Activated naive CD8-positive, alpha-beta T cell treated with anti-CD3 and anti-CD28 coated beads, Interleukin-2, amount 50 U/mL, for 24 hours (primary cell): ENCODE measurements at regions not wholly inside any gene's neighbourhood (a gene's known extent, or its start where the extent isn't known, plus 50 kb on each side); places are given as distances from the start of the nearest gene placed in this dataset.

Source experiments
- ATAC-seq: fragments of 150-1000 bp; cut with Tn5 transposase; one replicate; pipeline ENCODE4 v1.10.0; 2021
- DNase-seq: peaks from one replicate; pipeline ENCODE4 v3.0.0; 2021
- H3K27ac Mint-ChIP-seq: one replicate; pipeline ENCODE4 v1.8.0; 2021; ENCODE audit warnings: mild to moderate bottlenecking, mixed read lengths
- H3K27me3 Mint-ChIP-seq: one replicate; pipeline ENCODE4 v1.8.0; 2021; ENCODE audit warnings: mixed read lengths
- H3K36me3 Mint-ChIP-seq: one replicate; pipeline ENCODE4 v1.8.0; 2021; ENCODE audit warnings: low read depth, mixed read lengths
- H3K4me1 Mint-ChIP-seq: one replicate; pipeline ENCODE4 v1.8.0; 2021; ENCODE audit warnings: mixed read lengths
- H3K4me3 Mint-ChIP-seq: one replicate; pipeline ENCODE4 v1.8.0; 2021; ENCODE audit warnings: mild to moderate bottlenecking, moderate library complexity, mixed read lengths
- H3K9me3 Mint-ChIP-seq: one replicate; pipeline ENCODE4 v1.8.0; 2021; ENCODE audit warnings: mixed read lengths

DNA sequence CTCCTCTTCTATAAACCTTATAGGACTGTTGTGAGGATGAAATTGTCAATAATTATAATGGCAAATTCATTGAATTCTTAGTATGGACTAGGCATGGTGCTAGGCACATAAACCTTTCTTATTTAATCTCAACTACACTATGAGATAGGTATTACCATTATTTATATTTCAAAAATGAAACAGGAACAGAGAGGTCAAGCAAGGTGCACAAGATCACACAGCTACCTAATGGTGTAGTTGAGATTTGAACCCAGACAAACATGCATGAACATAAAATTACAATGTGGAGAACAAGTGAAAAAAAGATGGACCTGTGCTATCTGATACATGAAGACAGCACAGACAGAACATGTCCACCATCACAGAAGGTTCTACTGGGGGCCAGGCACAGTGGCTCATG is 156.7 kb downstream of the AXIN2 start:
- H3K9me3 Mint-ChIP-seq: no peaks in the 10 kb centered on the region
- H3K4me3 Mint-ChIP-seq: no peak overlapping the region
- ATAC-seq: no peak
- no peak for DNase-seq
- H3K27me3 Mint-ChIP-seq: peaks cover 15% of the 10 kb centered on the region
- no peaks in the 10 kb centered on the region for H3K4me1 Mint-ChIP-seq
- no peak overlapping the region for H3K27ac Mint-ChIP-seq
- H3K36me3 Mint-ChIP-seq: no peaks in the 10 kb centered on the region

DNA sequence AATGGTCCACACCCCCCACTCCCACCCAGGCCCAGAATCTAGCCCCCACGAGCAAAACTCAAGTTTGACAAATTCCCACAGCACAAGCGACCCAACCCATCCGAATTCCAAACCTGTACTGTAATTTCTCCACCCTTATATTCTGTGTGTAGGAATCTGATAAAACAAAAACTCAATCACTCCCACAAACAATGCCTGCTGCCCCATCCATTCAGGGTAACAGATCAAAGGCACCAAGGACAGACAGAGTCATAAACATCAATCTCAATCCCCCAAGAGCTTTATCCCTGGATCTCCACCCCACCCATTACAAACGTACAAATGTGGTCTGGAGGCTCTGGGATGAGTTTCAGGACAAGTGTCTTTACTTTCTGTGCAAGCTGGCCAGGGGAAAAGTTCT is 157.8 kb downstream of the AXIN2 start:
- no peaks in the 10 kb centered on the region for H3K36me3 Mint-ChIP-seq
- no peaks in the 10 kb centered on the region for H3K9me3 Mint-ChIP-seq
- no peaks in the 10 kb centered on the region for H3K4me1 Mint-ChIP-seq
- H3K27me3 Mint-ChIP-seq: peaks cover 15% of the 10 kb centered on the region
- H3K27ac Mint-ChIP-seq: no peak overlapping the region
- DNase-seq: no peak
- H3K4me3 Mint-ChIP-seq: no peak overlapping the region
- no peak for ATAC-seq

DNA sequence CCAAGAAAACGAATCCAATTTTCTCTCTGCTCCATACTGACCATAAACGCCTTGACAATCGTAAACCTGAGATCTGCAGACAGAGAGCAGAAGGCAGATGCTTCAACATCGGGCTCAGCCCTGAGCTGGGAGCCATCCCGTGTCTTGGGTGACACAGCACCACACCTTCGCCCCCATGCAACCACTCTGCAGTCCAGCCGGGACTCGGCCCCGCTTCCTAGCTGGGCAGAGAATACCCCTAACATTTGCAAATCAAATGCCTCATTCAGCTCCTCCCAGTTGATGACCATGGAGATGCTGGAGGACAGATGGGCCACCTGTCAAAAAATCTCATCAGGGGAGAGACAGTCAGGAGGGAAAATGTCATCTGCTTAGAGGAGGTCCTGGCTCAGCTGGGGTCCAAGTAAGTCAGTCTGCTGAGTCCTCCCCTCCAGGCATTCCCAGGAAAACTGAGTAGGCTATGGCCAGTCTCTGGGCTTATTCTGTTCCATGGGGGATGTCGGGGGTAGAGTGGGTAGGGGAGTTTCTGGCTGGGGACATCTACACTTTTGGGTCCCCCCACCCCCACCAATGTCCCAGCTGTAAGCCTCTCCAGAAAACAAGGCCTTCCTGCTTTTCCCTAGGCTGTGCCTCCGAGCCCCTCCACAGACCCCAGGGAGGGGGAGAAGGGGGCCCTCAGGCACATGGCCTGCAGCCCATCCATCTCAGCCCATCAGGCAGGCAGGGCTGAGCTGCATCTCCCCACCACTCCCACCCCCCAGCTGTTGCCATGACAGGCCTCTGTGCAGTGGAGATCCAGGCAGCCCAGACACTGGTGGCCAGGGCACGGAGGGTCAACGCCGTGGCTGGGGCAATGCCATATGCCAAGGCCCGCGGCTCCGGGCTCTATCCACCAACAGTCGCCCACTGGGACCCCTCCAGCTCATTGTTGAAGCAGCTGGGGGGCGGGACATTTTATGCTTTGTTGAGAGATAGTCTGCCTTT is 158.6 kb downstream of the AXIN2 start:
- Mint-ChIP-seq H3K36me3 (no peaks in the 10 kb centered on the region), H3K27me3 (peaks cover 15% of the 10 kb centered on the region), H3K27ac (no peak overlapping the region), H3K4me1 (no peaks in the 10 kb centered on the region), H3K9me3 (no peaks in the 10 kb centered on the region), H3K4me3 (no peak overlapping the region)
- no peak for ATAC-seq
- DNase-seq: no peak

DNA sequence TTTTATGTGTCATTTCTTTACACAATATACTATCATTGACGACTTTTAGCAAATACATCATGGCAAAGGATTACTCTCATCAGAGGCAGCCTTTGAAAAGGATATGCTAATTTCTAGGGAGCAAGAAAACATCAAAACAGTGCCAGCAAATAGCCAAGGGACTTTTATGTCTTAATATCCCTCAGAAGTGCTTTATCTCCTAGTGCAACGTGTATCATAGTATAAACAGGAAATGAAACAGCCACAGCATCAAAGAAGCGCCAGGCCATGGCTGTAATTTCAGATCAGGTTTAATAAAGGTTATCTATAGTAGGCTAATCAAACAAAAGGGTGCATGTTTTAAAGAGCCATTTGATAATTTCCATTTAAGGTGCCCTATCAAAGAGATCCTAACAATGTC is 159.9 kb downstream of the AXIN2 start:
- peaks cover 15% of the 10 kb centered on the region for H3K27me3 Mint-ChIP-seq
- no peak overlapping the region for H3K27ac Mint-ChIP-seq
- H3K4me3 Mint-ChIP-seq: no peak overlapping the region
- no peaks in the 10 kb centered on the region for H3K9me3 Mint-ChIP-seq
- ATAC-seq: no peak
- no peak for DNase-seq
- no peaks in the 10 kb centered on the region for H3K36me3 Mint-ChIP-seq
- no peaks in the 10 kb centered on the region for H3K4me1 Mint-ChIP-seq

DNA sequence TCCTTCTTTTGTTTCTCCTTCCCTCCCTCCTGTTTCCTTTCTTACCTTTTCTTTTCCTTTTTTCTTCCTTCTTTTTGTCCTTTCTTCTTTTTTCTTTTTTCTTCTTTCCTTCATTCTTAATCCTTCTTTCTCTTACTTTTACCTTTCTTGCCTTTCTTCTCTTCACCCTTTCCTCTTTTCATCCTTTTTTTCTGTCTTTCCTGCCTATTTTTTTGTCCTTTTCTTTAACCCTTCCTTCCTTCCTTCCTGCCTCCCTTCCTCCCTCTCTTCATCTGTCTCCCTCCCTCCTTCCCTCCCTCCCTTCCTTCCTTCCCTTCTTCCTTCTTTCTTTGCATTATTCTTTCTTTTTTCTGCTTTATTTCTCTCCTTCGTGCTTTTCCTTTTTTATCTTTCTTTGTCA is 160.7 kb downstream of the AXIN2 start:
- Mint-ChIP-seq H3K36me3 (no peaks in the 10 kb centered on the region), H3K27me3 (peaks cover 15% of the 10 kb centered on the region), H3K4me3 (no peak overlapping the region), H3K9me3 (no peaks in the 10 kb centered on the region), H3K4me1 (no peaks in the 10 kb centered on the region), H3K27ac (no peak overlapping the region)
- ATAC-seq: no peak
- DNase-seq: no peak

DNA sequence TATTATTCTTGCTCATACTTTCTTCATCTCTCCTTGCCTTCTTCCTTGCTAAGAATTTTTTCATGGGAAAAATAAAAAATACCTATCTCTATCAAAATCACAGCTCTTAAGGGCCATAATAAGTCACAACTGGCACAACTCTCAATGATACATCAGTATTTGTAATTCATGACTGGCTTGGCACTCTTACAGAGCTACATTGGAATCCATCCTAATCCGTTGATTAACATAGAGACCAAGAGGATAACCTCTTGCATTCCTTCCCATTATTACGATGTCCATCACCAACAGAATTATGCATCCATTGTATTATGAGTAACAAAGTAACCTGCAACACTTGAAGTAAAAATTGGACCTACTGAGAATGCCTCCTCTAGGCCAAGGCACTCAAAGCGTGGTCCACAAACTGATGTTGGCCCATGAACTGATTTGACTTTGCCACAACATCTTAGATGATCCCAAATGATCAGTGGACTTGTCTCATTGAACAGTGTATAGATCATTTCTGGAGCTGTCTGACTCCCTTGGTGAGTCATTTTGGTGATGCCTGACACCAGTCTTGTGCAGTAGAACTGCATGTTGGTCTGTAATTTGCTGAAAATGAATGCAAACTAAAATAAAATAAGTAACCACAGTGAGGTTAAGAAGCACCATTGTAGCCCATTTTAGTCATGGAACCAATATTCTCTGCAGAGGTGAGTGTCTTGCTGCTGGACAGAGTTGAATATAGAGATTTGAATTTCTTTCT is 163.2 kb downstream of the AXIN2 start:
- H3K4me3 Mint-ChIP-seq: no peak overlapping the region
- H3K4me1 Mint-ChIP-seq: peaks cover 13% of the 10 kb centered on the region
- H3K9me3 Mint-ChIP-seq: no peaks in the 10 kb centered on the region
- ATAC-seq (no peak), DNase-seq (no peak)
- H3K27ac Mint-ChIP-seq: no peak overlapping the region
- no peaks in the 10 kb centered on the region for H3K36me3 Mint-ChIP-seq
- peaks cover 10% of the 10 kb centered on the region for H3K27me3 Mint-ChIP-seq

DNA sequence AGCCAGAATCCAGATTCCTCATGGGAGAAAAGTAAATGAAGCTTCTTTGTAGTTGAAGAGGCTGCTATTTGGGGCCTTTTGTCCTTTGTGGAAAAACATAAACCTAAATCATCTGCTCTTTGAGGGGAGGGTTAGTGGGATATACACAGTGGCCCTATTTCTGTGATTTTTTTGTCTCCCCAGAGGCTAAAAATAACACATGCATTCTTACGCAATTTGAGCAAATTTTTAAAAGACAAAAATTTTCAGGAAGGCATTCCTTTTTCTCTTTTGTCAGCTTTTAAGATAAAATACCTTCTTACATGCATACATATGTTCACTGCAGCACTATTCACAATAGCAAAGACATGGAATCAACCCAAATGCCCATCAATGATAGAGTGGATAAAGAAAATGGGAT is 165.5 kb downstream of the AXIN2 start:
- no peak for DNase-seq
- H3K9me3 Mint-ChIP-seq: no peaks in the 10 kb centered on the region
- no peak overlapping the region for H3K4me3 Mint-ChIP-seq
- H3K36me3 Mint-ChIP-seq: no peaks in the 10 kb centered on the region
- H3K27me3 Mint-ChIP-seq: peaks cover 6% of the 10 kb centered on the region
- no peak for ATAC-seq
- peaks cover 15% of the 10 kb centered on the region for H3K4me1 Mint-ChIP-seq
- no peak overlapping the region for H3K27ac Mint-ChIP-seq

DNA sequence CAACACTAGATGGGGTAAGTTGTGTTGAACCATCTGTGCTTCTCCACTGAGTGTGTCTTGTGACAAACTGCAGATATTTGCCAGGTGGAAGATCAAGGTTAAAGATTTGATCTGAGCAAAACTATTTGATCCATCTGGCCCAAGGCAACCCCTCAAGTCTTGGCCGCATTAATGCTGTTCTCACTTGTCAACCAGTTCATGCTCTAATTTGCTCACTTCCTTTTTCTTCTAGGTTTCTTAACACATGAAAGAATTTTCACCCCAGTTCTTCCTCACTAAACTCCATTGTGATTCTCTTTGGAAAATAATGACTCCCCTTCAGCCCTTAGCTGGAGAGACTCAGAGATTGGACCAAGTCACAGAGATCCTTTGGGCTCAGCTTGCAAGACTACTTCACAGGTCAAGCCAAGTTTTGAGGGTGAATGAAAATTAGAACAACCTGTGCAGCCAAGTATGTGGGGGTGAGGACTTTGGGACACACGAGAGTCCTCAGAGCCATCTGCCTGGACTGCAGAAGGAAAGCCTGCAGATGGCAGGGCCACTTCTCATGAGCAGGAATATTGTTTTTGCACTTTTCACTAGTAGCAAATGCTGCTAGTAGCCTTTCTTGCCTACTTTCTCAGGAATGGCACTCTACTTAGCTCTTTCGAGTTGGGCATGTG is 166.5 kb downstream of the AXIN2 start:
- Mint-ChIP-seq H3K27me3 (no peaks in the 10 kb centered on the region), H3K4me3 (no peak overlapping the region), H3K4me1 (peaks cover 15% of the 10 kb centered on the region), H3K27ac (no peak overlapping the region), H3K36me3 (no peaks in the 10 kb centered on the region), H3K9me3 (no peaks in the 10 kb centered on the region)
- no peak for DNase-seq
- ATAC-seq: no peak

DNA sequence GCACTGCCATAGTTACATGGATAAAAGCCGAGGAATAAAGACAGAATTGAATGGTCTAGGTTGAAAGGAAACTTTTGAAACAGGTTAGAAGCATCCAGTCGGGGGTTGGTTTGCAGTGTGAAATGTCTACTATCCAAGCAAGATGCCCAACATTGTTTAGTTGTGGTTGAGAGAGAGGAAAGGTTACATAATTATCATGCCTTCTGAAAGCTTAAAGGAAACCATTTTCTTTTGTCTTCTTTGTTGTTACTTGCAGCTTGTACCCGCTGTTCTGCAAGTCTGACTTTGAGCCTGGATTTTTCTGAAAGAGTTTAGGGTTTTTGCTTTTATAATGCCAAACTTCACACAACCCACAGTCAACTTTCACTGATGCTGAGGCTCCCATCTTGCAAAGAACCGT is 167.9 kb downstream of the AXIN2 start:
- DNase-seq (no peak), ATAC-seq (no peak)
- Mint-ChIP-seq H3K27ac (no peak overlapping the region), H3K36me3 (no peaks in the 10 kb centered on the region), H3K9me3 (no peaks in the 10 kb centered on the region), H3K4me1 (peaks cover 16% of the 10 kb centered on the region), H3K27me3 (no peaks in the 10 kb centered on the region), H3K4me3 (no peak overlapping the region)

DNA sequence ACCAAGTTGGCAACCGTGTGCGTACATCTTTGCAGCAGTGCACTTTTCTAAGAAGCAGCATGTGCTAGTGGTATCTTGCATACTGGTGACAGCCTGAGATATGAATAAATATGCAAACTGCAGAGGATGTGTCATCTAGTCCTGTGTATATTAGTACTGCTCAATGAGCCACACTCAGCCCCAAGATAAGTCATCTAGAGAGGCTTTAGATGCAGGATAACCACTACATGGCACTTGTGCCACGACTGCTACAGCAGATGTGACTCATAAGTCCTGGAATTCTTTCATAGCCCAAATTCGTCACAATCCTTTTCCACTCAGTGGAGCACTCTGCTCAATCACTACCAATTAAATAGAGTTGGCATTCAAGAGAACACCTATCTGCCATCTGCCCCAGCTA is 171.5 kb downstream of the AXIN2 start:
- no peak overlapping the region for H3K4me3 Mint-ChIP-seq
- H3K36me3 Mint-ChIP-seq: no peaks in the 10 kb centered on the region
- no peaks in the 10 kb centered on the region for H3K27me3 Mint-ChIP-seq
- peaks cover 16% of the 10 kb centered on the region for H3K4me1 Mint-ChIP-seq
- H3K9me3 Mint-ChIP-seq: no peaks in the 10 kb centered on the region
- DNase-seq (no peak), ATAC-seq (peak; percentile 72)
- H3K27ac Mint-ChIP-seq: no peak overlapping the region

DNA sequence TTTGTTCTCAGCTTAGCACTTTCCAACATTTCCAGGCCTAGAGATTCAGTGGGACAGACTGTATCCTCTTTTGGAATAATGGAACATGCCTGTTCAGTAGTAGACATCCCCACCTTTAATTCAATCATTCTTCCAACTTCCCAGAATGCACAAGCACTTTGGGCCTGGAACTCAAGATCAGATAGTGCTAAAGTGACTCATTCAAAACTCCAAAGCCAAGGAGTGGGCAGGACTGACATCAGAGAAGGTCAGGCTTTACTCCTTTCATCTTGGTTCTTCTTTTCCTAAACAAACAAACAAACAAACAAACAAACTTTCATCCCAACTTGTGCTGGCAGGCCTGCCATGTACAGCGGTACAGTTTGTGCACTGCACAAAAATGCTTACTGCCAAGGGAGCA is 172.0 kb downstream of the AXIN2 start:
- no peaks in the 10 kb centered on the region for H3K27me3 Mint-ChIP-seq
- H3K4me3 Mint-ChIP-seq: no peak overlapping the region
- no peaks in the 10 kb centered on the region for H3K36me3 Mint-ChIP-seq
- ATAC-seq (no peak), DNase-seq (no peak)
- H3K9me3 Mint-ChIP-seq: no peaks in the 10 kb centered on the region
- peaks cover 12% of the 10 kb centered on the region for H3K4me1 Mint-ChIP-seq
- H3K27ac Mint-ChIP-seq: no peak overlapping the region

DNA sequence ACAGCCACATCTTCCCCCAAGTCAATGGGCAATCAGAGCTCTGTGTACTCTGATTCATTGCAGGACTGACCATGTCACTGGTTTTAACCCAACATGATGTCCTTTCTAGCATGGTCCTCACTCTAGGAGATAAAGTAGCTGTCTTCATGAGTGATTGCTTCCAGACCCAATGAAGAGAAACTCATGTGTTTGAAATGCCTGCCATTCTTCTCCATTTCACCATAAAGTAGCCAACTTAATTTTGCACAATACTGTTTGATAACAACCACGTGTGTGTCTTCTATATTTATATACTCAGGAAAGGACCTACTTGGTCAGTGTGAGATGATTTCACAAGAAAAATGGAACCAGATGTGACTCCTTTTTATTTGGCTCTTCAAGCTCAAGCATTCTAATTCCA is 172.5 kb downstream of the AXIN2 start:
- Mint-ChIP-seq H3K9me3 (no peaks in the 10 kb centered on the region), H3K36me3 (no peaks in the 10 kb centered on the region), H3K27ac (no peak overlapping the region), H3K4me1 (peaks cover 10% of the 10 kb centered on the region), H3K27me3 (no peaks in the 10 kb centered on the region), H3K4me3 (no peak overlapping the region)
- ATAC-seq: no peak
- no peak for DNase-seq

DNA sequence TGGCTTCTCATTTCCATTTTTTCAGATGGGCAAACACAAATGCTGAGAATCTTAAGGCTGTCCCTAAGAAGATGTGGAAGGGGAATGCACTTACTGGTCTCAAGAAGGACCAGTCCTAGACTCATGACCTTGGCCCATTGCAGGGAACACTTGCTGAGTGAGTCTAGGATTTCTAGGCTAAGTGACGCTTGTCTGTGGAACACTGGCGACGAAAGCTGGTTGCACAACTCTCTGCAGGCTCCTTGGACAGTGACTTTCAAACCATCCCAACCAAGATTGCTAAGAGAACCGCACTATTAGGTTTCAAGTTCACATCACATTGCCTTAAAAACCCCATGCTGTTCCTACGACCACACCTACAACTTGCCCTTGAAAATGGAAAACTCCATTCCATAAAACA is 174.1 kb downstream of the AXIN2 start:
- no peaks in the 10 kb centered on the region for H3K27me3 Mint-ChIP-seq
- H3K36me3 Mint-ChIP-seq: no peaks in the 10 kb centered on the region
- no peak for ATAC-seq
- no peak overlapping the region for H3K27ac Mint-ChIP-seq
- no peak for DNase-seq
- H3K9me3 Mint-ChIP-seq: no peaks in the 10 kb centered on the region
- no peak overlapping the region for H3K4me3 Mint-ChIP-seq
- peaks cover 1% of the 10 kb centered on the region for H3K4me1 Mint-ChIP-seq

DNA sequence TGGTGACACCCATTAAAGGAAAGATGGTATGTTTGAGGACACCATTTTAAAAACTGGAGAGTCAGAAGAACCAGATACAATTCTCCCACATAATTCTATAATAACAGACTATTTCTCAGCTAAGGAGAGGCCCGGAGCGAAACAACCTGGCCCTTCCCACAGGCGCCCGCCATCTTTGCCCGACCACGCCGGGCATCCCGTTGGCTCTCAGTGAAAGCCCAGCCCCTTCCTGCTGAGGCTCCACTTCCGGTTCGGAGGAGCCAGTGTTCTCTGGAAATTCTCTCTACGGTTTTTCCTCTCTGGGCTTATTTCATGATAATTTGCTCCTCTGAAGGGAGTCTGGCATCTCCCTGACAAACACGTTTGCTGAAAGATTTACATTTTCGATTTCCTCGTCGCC is 175.7 kb downstream of the AXIN2 start:
- no peak overlapping the region for H3K27ac Mint-ChIP-seq
- H3K36me3 Mint-ChIP-seq: no peaks in the 10 kb centered on the region
- no peak for ATAC-seq
- DNase-seq: no peak
- H3K9me3 Mint-ChIP-seq: peaks cover 7% of the 10 kb centered on the region
- H3K27me3 Mint-ChIP-seq: no peaks in the 10 kb centered on the region
- H3K4me1 Mint-ChIP-seq: peaks cover 1% of the 10 kb centered on the region
- H3K4me3 Mint-ChIP-seq: no peak overlapping the region

DNA sequence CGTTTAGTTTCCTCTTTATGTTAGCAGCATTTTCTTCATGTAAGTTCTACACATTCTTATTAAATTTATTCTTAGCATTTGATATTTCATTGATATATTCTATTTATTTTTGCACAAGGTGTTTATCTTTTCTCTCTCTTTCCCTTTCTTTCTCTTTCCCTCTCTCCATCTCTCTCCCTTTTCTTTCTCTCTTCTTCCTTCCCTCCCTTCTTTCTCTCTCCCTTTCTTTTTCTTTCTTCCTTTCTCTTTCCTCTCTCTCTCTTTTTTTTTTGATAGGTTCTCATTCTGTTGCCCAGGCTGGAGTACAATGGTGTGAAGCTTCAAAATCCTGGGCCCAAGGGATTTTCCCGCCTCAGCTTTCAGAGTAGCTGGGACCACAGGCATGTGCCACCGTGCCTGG is 176.4 kb downstream of the AXIN2 start:
- Mint-ChIP-seq H3K27me3 (no peaks in the 10 kb centered on the region), H3K36me3 (no peaks in the 10 kb centered on the region), H3K27ac (no peak overlapping the region), H3K4me3 (no peak overlapping the region), H3K9me3 (peaks cover 12% of the 10 kb centered on the region), H3K4me1 (peaks cover 1% of the 10 kb centered on the region)
- ATAC-seq: no peak
- no peak for DNase-seq
